Nephron (organoid): ENCODE measurements at regions not wholly inside any gene's neighbourhood (a gene's known extent, or its start where the extent isn't known, plus 50 kb on each side); places are given as distances from the start of the nearest gene placed in this dataset.

Experiments
- H3K27ac Mint-ChIP-seq, 3 experiments: 2 replicates each; pipeline ENCODE4 v1.8.0; 2020; ENCODE audit warnings: mixed read lengths in 3 of 3, mild to moderate bottlenecking in 2 of 3, moderate library complexity in 1 of 3
- H3K27me3 Mint-ChIP-seq: 2 replicates; pipeline ENCODE4 v1.8.0; 2021; ENCODE audit warnings: low read depth, mild to moderate bottlenecking, moderate library complexity, mixed read lengths
- H3K36me3 Mint-ChIP-seq: 2 replicates; pipeline ENCODE4 v1.8.0; 2020; ENCODE audit warnings: low read depth, mixed read lengths
- H3K4me1 Mint-ChIP-seq: 2 replicates; pipeline ENCODE4 v1.8.0; 2020; ENCODE audit warnings: mixed read lengths
- H3K4me3 Mint-ChIP-seq, 3 experiments: 2 replicates each; pipeline ENCODE4 v1.8.0; 2020; ENCODE audit warnings: mild to moderate bottlenecking in 3 of 3, mixed read lengths in 3 of 3, moderate library complexity in 2 of 3
- H3K9me3 Mint-ChIP-seq: 2 replicates; pipeline ENCODE4 v1.8.0; 2020; ENCODE audit warnings: mixed read lengths
- TF ChIP-seq, protein P1 (sequence below), 3 experiments: fragments of 200-600 bp; sonication (generic); IDR thresholded peaks; one replicate each; pipeline ENCODE4 v1.5.0; 2021; ENCODE audit warnings: antibody characterized with exemption in 3 of 3; ENCODE audit not compliant: unreplicated experiment in 3 of 3

DNA sequence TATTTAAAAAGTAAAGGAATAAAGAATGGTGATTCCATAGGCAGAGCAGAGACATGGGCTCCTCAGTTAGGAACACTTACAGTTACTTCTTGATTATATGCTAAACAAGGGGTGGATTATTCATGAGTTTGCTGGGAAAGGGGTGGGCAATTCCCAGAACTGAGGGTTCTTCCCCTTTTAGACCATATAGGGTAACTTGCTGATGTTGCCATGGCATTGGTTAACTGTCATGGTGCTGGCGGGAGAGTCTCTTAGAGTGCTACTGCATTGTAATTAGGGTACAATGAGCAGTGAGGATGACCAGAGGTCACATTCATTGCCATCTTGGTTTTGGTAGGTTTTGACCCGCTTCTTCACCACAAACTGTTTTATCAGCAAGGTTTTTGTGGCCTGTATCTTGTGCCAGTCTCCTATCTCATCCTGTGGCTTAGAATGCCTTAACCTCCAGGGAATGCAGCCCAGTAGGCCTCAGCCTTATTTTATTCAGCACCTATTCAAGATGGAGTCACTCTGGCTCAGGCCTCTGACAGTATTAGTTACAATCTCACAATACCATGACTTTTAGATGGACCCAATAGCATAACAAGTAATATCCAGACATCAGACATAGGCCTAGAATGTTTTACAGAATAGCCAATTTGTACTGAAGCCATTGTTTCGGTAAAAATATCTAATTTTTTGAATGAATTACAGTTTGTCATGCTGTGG, 106.8 kb downstream of the ZBTB18 start:
- no peak overlapping the region for H3K27ac Mint-ChIP-seq
- H3K4me1 Mint-ChIP-seq, result peaks cover 16% of the 10 kb centered on the region
- H3K4me3 Mint-ChIP-seq, result no peak overlapping the region
- no peaks in the 10 kb centered on the region for H3K27me3 Mint-ChIP-seq
- no peaks in the 10 kb centered on the region for H3K36me3 Mint-ChIP-seq
- TF ChIP-seq, protein P1, sequence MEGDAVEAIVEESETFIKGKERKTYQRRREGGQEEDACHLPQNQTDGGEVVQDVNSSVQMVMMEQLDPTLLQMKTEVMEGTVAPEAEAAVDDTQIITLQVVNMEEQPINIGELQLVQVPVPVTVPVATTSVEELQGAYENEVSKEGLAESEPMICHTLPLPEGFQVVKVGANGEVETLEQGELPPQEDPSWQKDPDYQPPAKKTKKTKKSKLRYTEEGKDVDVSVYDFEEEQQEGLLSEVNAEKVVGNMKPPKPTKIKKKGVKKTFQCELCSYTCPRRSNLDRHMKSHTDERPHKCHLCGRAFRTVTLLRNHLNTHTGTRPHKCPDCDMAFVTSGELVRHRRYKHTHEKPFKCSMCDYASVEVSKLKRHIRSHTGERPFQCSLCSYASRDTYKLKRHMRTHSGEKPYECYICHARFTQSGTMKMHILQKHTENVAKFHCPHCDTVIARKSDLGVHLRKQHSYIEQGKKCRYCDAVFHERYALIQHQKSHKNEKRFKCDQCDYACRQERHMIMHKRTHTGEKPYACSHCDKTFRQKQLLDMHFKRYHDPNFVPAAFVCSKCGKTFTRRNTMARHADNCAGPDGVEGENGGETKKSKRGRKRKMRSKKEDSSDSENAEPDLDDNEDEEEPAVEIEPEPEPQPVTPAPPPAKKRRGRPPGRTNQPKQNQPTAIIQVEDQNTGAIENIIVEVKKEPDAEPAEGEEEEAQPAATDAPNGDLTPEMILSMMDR (IDR thresholded peaks at IDR 0.05; ENCODE audit: unreplicated experiment in 3 of 3), result no peak
- H3K9me3 Mint-ChIP-seq, result no peaks in the 10 kb centered on the region

GRCh38 chr1:244159646-244160045, 108.6 kb downstream of the ZBTB18 start:
- TF ChIP-seq, protein P1 (IDR thresholded peaks at IDR 0.05; ENCODE audit: unreplicated experiment in 3 of 3), result no peak
- H3K9me3 Mint-ChIP-seq, result peaks cover 3% of the 10 kb centered on the region
- H3K4me1 Mint-ChIP-seq, result peaks cover 11% of the 10 kb centered on the region
- no peaks in the 10 kb centered on the region for H3K27me3 Mint-ChIP-seq
- no peak overlapping the region for H3K27ac Mint-ChIP-seq
- H3K36me3 Mint-ChIP-seq, result no peaks in the 10 kb centered on the region
- no peak overlapping the region for H3K4me3 Mint-ChIP-seq

DNA sequence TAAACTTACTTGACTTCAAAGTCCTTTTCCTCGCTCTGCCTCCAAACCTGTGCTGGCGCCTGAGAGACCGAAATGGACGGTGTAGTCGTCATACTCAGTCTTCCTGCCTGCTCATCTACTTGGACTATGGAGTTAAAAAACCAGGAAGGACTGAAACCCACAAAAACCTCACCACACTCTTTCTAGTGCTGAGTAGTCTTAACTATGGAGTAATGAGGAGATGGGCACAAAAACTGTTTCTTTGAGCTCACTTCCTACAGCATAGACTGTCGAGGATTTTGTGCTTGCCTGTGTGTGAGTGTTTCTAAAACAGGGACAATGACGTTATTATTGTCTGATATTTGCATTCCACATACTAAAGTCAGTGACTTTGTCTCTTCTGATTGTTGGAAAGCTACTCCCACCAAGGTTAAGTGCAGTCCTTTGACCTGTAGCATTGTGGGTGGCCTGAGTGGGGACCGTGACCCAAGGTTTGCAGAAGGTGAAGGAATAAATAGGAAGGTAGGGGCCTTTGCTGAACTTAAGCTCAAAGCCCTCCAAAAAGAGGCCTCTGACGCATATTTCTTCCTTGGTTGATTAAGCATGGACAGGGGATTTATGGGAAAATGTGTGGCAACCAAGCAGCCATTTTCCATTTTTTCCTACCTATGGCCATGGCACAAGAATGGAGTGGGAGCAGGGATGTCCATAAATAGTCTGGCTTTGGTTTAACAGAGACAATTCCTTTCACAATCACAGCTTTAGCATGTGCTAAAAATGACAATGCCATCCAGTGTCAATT, 109.6 kb downstream of the ZBTB18 start:
- no peaks in the 10 kb centered on the region for H3K36me3 Mint-ChIP-seq
- peaks cover 3% of the 10 kb centered on the region for H3K9me3 Mint-ChIP-seq
- H3K4me1 Mint-ChIP-seq, result peaks cover 4% of the 10 kb centered on the region
- no peaks in the 10 kb centered on the region for H3K27me3 Mint-ChIP-seq
- TF ChIP-seq, protein P1 (IDR thresholded peaks at IDR 0.05; ENCODE audit: unreplicated experiment in 3 of 3), result no peak
- no peak overlapping the region for H3K27ac Mint-ChIP-seq
- H3K4me3 Mint-ChIP-seq, result no peak overlapping the region

- Mint-ChIP-seq H3K9me3 (peaks cover 3% of the 10 kb centered on the region), H3K27ac (no peak overlapping the region), H3K4me3 (no peak overlapping the region), H3K4me1 (no peaks in the 10 kb centered on the region), H3K27me3 (no peaks in the 10 kb centered on the region), H3K36me3 (no peaks in the 10 kb centered on the region)
- TF ChIP-seq, protein P1 (IDR thresholded peaks at IDR 0.05; ENCODE audit: unreplicated experiment in 3 of 3), result no peak
Measured at GRCh38 chr1:244161236-244161510, 110.1 kb downstream of the ZBTB18 start.

GRCh38 chr1:244162786-244163530, 111.9 kb downstream of the ZBTB18 start:
- Mint-ChIP-seq H3K4me1 (no peaks in the 10 kb centered on the region), H3K4me3 (no peak overlapping the region), H3K27me3 (no peaks in the 10 kb centered on the region), H3K27ac (no peak overlapping the region), H3K36me3 (no peaks in the 10 kb centered on the region), H3K9me3 (peaks cover 3% of the 10 kb centered on the region)
- TF ChIP-seq, protein P1 (IDR thresholded peaks at IDR 0.05; ENCODE audit: unreplicated experiment in 3 of 3), result no peak
